Renal cortex interstitium (tissue), 11 donors: ENCODE measurements at regions not wholly inside any gene's neighbourhood (a gene's known extent, or its start where the extent isn't known, plus 50 kb on each side); places are given as distances from the start of the nearest gene placed in this dataset.

Experiments
- DNase-seq, 11 donors: peaks; one replicate each; pipeline ENCODE4 v3.0.0-alpha.2; 2013; ENCODE audit warnings: low read depth in 9 of 11, low spot score in 4 of 11; ENCODE audit errors: extremely low read depth in 1 of 11

- DNase-seq = no peak
Observed at GRCh38 chr10:4077804-4078203, 292.8 kb upstream of the KLF6 start.

DNA sequence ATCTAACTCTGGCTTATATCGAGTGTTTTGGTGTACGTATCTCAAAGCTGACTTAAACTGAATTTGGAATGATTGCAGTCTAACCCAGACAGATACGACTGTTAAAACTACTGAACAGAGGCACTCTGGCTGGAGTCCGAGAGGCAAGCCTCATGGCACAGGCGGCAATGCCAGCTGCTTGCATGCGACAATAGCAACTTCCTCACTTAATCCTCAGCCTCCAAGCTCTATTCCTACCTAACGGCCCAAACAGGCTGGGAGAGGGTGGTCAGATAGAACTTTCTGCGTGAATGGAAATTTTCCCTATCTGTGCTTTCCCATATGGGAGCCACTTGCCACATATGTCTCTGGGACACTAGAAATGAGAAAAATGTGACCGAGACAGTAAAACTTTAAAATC, 292.0 kb upstream of the KLF6 start:
- no peak for DNase-seq

DNA sequence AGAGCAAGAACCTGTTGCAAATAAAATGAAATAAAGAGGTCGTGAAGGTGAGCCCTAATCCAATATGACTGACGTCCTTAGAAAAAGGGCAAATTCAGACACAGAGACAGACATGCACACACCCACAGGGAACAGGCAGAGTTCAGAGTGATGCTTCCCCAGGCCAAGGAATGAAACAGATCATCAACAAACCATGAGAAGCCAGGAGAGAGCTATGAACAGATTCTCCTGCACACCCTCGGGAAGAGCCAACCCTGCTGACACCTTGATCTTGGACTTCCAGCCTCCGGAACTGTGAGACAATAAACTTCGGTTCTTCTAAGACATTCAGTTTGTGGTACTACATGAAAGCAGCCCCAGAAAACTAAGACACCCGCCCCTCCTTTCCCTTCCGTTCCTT, 290.4 kb upstream of the KLF6 start:
- no peak for DNase-seq

DNA sequence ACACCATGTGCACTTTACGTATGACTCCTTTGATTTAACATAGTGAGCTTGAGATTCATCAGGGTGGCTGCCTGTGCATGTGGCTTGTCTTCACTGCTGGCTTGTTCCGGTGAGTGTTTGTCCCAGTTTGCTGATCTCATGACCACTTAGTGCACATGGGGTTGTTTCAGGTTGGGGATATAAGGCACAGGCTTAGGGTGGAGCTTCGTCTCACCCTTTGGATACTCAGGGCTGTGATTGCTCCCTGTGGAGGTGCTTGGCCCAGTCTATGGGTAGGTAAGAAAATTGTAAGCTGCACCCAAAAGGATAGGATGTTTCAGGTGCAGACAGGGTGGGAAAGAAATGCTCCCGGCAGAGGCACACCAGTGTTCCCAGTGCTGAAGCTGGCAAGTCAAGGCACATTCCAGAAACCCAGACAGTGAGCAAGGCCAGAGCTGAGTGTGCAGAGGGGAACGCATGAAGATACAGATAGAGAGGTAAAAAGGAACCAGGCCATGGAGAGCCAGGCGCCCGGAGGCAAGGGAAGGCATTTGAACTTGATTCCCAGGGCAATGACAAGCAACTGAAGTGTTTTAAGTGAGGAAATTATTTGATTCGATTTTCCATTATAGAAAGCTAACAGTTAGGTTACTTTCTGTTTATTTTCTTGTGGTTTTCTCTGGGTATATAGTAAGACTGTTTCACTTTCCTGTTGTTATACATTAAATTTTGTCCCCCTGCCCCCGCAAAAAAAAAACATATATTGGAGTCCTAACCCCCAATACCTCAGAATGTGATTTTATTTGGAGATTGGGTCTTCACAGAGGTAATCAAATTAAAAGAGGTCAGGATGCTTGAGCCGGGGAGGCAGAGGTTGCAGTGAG, 289.8 kb upstream of the KLF6 start:
- no peak for DNase-seq

- DNase-seq = no peak
Observed at GRCh38 chr10:4073912-4074311, 288.9 kb upstream of the KLF6 start.

GRCh38 chr10:4070921-4071660, 286.1 kb upstream of the KLF6 start:
- no peak for DNase-seq

DNA sequence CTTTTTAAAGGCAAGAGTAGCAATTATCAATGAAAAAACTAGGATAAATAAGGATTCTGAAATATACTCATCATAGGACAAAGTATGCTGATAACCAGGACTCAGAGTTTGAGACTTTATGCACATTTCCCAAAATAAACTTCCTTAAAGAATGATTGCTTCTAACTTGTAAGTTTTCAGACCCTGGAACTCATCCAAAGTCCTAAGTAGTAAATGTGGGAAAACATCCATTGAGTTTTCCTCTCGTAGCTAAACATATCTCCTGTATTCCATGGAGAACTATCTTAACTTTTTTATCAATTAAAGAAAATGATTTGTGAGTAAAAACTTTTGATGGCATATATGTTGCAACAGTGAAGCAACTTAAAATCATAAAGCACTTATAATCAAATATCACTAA, 285.2 kb upstream of the KLF6 start:
- DNase-seq = no peak

DNA sequence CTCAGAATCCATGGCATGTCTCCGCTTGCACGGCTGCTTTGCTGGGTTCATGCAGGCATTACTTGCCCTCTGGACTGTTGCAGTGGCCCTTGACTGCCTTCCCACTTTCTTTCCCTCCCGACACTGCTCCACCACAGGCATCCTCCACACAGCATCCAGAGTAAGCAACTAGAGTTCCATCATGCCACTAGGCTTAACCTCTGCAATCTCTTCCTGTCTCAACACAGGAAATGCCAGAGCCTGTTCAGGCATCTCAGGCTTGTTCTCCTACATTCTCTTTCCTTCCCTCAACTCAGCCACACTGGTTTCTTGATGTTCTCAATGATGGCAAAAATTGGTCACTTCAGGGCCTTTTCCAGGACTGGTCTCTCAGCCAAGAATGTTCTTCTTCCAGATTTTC, 284.5 kb upstream of the KLF6 start:
- DNase-seq = no peak

GRCh38 chr10:4068629-4069028, 283.6 kb upstream of the KLF6 start:
- DNase-seq = no peak

DNA sequence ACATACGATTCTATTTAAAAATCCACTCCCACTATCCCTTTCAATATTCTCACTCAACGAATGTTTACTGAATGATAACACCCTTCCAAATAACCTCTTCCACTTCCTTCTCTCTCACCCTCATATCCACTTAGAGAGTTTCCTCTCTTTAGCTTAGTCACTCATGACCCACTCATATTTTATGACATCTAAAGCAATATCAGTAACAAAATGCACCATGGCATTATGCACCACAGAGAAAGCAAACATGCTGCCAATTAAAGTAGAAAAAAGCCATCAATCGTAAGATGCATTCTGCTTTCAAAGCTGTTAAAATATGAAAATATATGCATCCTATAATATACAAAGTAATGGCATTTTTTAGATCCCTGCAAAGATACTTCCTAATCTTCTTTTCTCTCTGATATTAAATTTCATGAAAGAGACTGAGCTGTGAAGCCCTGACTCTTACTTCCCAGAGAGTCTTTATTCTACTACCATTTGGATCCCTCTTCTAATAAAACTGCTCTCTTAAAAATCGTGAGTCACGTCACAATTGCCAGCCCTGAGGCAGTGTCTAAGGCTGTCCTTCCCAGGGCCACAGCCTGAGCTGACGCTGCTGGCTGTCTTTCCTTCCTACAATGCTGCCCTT, 283.0 kb upstream of the KLF6 start:
- DNase-seq = no peak

- DNase-seq = no peak
Observed at GRCh38 chr10:4067531-4067930, 282.5 kb upstream of the KLF6 start.

DNA sequence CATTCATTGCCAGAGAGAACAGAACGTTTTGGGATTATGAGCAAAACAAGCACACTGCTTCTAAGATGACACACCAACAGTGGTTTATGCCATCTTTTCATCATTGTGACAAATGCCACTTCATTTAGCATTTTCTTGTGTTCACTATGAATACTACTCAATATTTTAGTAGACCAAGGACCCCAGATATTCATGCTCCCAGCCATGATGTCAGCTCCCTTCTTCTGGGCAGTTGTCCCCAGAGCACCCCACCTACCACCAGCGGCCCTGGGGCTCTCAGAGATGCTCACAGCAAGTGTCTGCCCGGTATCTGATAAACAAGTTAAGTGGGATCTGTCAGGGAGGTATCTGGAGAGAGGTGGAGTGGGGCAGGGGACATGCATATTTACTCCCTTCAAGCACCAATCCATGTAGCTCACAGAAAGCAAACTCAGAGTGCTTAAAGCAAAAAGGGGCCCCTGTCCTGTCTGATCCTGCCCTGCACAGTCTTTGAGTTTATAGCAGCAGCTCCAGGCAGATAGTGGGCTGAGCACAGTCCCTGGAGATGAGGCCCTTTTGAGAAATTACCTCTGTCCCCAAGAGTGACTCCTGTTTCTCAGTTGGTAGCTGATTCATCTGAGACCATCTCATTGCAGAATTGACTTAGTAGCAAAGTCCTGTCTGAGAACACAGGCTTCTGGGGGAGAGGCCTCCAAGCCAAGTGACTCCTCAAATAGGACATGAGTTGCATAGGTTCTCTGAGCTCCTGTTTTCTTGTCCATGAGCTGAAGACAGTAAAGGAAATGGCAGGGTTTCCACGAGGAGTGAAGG, 281.8 kb upstream of the KLF6 start:
- no peak for DNase-seq

- no peak for DNase-seq
Observed at GRCh38 chr10:4064489-4064888, 279.5 kb upstream of the KLF6 start.

- DNase-seq = no peak
Observed at GRCh38 chr10:4063717-4064116, 278.7 kb upstream of the KLF6 start.

DNA sequence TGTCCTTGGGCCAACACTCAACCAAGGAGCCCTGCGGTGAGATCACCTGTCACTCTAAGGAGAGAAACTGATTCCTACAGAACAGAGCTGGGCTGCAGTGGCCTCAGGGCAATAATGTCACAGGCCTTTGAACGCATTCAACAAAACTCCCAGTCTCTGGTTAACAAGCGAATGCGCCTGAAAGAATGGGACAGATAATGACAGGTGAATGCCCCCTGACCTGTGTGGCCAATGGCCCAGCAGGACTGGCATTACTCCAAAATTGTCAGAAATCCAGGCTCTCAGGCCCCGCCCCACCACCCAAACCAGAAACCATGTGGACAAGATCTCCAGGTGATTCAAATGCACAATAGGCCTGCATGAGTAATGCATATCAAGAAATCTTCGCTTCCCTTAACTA, 277.7 kb upstream of the KLF6 start:
- DNase-seq = no peak

DNA sequence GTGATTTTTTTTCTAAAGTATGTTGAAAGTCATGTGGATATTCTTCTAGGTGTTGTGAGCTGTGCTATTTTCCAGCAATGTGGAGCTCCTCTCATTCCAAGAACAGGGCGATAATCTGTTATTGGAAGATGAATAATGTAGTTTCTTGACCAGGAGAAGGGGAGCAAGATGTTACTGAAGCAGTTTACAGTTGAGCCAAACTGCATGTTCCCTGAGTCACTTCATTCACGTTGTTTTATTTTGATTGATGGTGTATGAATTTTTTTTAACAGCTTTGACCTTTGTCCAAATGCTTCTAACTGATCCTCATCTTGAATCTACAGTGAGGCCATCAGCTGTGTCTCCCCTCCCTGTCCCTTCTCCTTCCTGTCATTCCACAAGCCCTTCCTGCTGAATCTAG, 277.1 kb upstream of the KLF6 start:
- no peak for DNase-seq

DNA sequence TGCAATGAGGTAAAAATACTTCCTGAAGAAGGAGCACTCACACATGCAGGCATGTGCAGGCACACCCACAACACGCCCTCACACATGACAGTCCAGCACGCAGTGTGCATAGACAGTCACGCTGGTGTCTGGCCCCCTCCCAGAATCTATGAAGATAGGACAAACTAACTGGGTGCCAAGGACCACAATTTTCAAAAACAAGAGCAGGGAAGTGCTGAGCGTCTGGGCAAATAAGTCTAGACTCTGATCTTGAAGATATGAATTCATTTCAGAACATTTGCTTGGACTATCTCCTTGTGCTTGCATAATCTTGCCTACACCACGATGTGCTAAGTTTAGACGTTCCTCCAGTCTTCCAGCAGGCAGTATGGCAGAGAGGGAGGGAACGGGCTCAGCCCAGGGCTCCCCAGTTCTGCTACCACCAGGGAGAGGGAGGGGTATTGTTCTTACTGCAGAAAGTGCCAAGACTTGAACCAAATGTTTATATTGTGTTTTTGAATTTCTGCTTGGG, 276.5 kb upstream of the KLF6 start:
- DNase-seq = no peak

GRCh38 chr10:4059471-4060138, 274.6 kb upstream of the KLF6 start:
- no peak for DNase-seq
